ENCODE measurements at regions not wholly inside any gene's neighbourhood (a gene's known extent, or its start where the extent isn't known, plus 50 kb on each side); places are given as distances from the start of the nearest gene placed in this dataset.

- no peaks in the 10 kb centered on the region for H3K36me3 ChIP-seq (replicated peaks; ENCODE audit: insufficient read depth, low read depth)
- H3K4me1 ChIP-seq (ENCODE audit: insufficient read depth) = peaks cover 16% of the 10 kb centered on the region
- no peaks in the 10 kb centered on the region for H3K27me3 ChIP-seq
- H3K9me2 ChIP-seq (replicated peaks; ENCODE audit: insufficient read depth) = no peaks in the 10 kb centered on the region
- H4K20me1 ChIP-seq (ENCODE audit: insufficient read depth, poor library complexity, severe bottlenecking) = no peaks in the 10 kb centered on the region
- H3K27ac ChIP-seq = no peak overlapping the region
- H3K4me3 ChIP-seq = no peak overlapping the region
- WGBS (ENCODE audit: low lambda C conversion rate, missing lambda C conversion rate) = 92% methylated on average over 4 of the region's 4 CpGs
- no peaks in the 10 kb centered on the region for H3K9me3 ChIP-seq (ENCODE audit: low read depth)
- H3K79me2 ChIP-seq = no peaks in the 10 kb centered on the region
- no peak overlapping the region for H2AFZ ChIP-seq
- DNase-seq (ENCODE audit: low spot score) = no peak
- H3K4me2 ChIP-seq = no peak overlapping the region
- no peak for TF ChIP-seq CTCF (IDR thresholded peaks at IDR 0.05; ENCODE audit: poor library complexity)
- TF ChIP-seq EZH2phosphoT487 (IDR thresholded peaks at IDR 0.05; ENCODE audit: low read depth, severe bottlenecking, unreplicated experiment) = no peak
- no peak for TF ChIP-seq EZH2 (IDR thresholded peaks at IDR 0.05; ENCODE audit: borderline replicate concordance)
Observed at GRCh38 chr9:108662956-108663355, 192.8 kb downstream of the ACTL7B start.

GRCh38 chr9:108662091-108662875 is 193.5 kb downstream of the ACTL7B start:
- Histone ChIP-seq H3K36me3 (replicated peaks; ENCODE audit: insufficient read depth, low read depth) (no peaks in the 10 kb centered on the region), H3K4me1 (ENCODE audit: insufficient read depth) (peaks cover 16% of the 10 kb centered on the region), H2AFZ (no peak overlapping the region), H3K79me2 (no peaks in the 10 kb centered on the region), H3K4me3 (no peak overlapping the region), H3K9me3 (ENCODE audit: low read depth) (no peaks in the 10 kb centered on the region), H3K27ac (no peak overlapping the region), H3K9me2 (replicated peaks; ENCODE audit: insufficient read depth) (no peaks in the 10 kb centered on the region), H4K20me1 (ENCODE audit: insufficient read depth, poor library complexity, severe bottlenecking) (no peaks in the 10 kb centered on the region), H3K27me3 (no peaks in the 10 kb centered on the region), H3K4me2 (no peak overlapping the region)
- DNase-seq (ENCODE audit: low spot score) = no peak
- WGBS (ENCODE audit: low lambda C conversion rate, missing lambda C conversion rate) = 86% methylated on average over 6 of the region's 6 CpGs
- TF ChIP-seq EZH2phosphoT487 (IDR thresholded peaks at IDR 0.05; ENCODE audit: low read depth, severe bottlenecking, unreplicated experiment) (no peak), CTCF (IDR thresholded peaks at IDR 0.05; ENCODE audit: poor library complexity) (no peak), EZH2 (IDR thresholded peaks at IDR 0.05; ENCODE audit: borderline replicate concordance) (no peak)

GRCh38 chr9:108656566-108656965 is 199.2 kb downstream of the ACTL7B start:
- Histone ChIP-seq H4K20me1 (ENCODE audit: insufficient read depth, poor library complexity, severe bottlenecking) (no peaks in the 10 kb centered on the region), H3K9me2 (replicated peaks; ENCODE audit: insufficient read depth) (no peaks in the 10 kb centered on the region), H3K27me3 (no peaks in the 10 kb centered on the region), H3K4me1 (ENCODE audit: insufficient read depth) (peaks cover 4% of the 10 kb centered on the region), H3K27ac (no peak overlapping the region), H3K4me3 (no peak overlapping the region), H3K9me3 (ENCODE audit: low read depth) (no peaks in the 10 kb centered on the region), H3K79me2 (no peaks in the 10 kb centered on the region), H3K4me2 (no peak overlapping the region), H2AFZ (no peak overlapping the region), H3K36me3 (replicated peaks; ENCODE audit: insufficient read depth, low read depth) (no peaks in the 10 kb centered on the region)
- 75% methylated on average over 5 of the region's 5 CpGs for WGBS (ENCODE audit: low lambda C conversion rate, missing lambda C conversion rate)
- no peak for DNase-seq (ENCODE audit: low spot score)
- TF ChIP-seq EZH2 (IDR thresholded peaks at IDR 0.05; ENCODE audit: borderline replicate concordance) (no peak), CTCF (IDR thresholded peaks at IDR 0.05; ENCODE audit: poor library complexity) (no peak), EZH2phosphoT487 (IDR thresholded peaks at IDR 0.05; ENCODE audit: low read depth, severe bottlenecking, unreplicated experiment) (no peak)
